ENCODE measurements at regions not wholly inside any gene's neighbourhood (a gene's known extent, or its start where the extent isn't known, plus 50 kb on each side); places are given as distances from the start of the nearest gene placed in this dataset.

DNA sequence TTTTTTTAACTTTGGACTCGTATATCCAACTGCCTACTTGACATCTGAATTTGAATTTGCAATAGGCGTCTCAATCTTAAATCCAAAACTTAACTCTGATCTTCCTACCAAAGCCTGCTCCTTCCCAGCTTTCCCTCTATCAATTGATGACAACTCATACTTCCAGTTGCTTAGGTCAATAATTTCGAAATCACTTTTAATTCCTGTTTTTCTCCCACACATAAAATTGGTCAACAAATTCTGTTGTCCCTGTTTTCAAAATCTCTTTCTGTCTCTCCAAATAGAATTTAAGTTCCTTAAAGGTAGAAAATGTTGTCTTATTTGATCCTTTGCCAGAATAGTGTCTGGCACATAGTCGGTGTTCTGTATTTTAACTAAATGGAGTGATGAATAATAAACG is 332.4 kb downstream of the SATB1 start:
- H2BK120ac ChIP-seq (ENCODE audit: low read depth, low read length) = no peak overlapping the region
- H2BK12ac ChIP-seq (ENCODE audit: low read length in 2 of 2) = no peak overlapping the region
- no peak overlapping the region for H2BK5ac ChIP-seq (ENCODE audit: low read depth, low read length, poor library complexity, severe bottlenecking)
- peaks cover 8% of the 10 kb centered on the region for H3K9me3 ChIP-seq (ENCODE audit: control insufficient read depth, low read length)
- H3K4me1 ChIP-seq (ENCODE audit: control insufficient read depth, insufficient read depth, low read depth, low read length) = no peaks in the 10 kb centered on the region
- H3K27me3 ChIP-seq (ENCODE audit: control insufficient read depth in 1 of 2, insufficient read depth in 1 of 2, low read length in 2 of 2) = no peaks in the 10 kb centered on the region
- no peak overlapping the region for H3K4me3 ChIP-seq (ENCODE audit: insufficient read depth in 1 of 2, low read depth in 1 of 2, low read length in 2 of 2)
- H4K8ac ChIP-seq (ENCODE audit: low read length) = no peak overlapping the region
- WGBS = 86% methylated on average over 5 of the region's 5 CpGs
- no peak overlapping the region for H3K18ac ChIP-seq (ENCODE audit: low read depth in 1 of 2, low read length in 2 of 2)
- H3K36me3 ChIP-seq (ENCODE audit: control insufficient read depth in 1 of 2, insufficient read depth in 2 of 2, low read depth in 1 of 2, low read length in 2 of 2) = no peaks in the 10 kb centered on the region
- H3K9ac ChIP-seq (ENCODE audit: low read length) = no peak overlapping the region
- no peak for DNase-seq
- no peak overlapping the region for H3K23ac ChIP-seq (ENCODE audit: low read length in 2 of 2)
- H3K14ac ChIP-seq (ENCODE audit: low read length in 2 of 2) = no peak overlapping the region
- H3K4ac ChIP-seq (ENCODE audit: low read depth in 1 of 2, low read length in 2 of 2) = no peak overlapping the region
- H3K4me2 ChIP-seq (ENCODE audit: low read length, poor library complexity, severe bottlenecking) = no peak overlapping the region
- no peak overlapping the region for H2AK5ac ChIP-seq (ENCODE audit: low read length, severe bottlenecking)
- H3K79me1 ChIP-seq (replicated peaks; ENCODE audit: low read length, poor library complexity, severe bottlenecking) = no peaks in the 10 kb centered on the region
- H3K27ac ChIP-seq (ENCODE audit: low read length, poor library complexity, severe bottlenecking) = no peak overlapping the region
- no peak overlapping the region for H4K91ac ChIP-seq (ENCODE audit: low read length)
- H2BK15ac ChIP-seq (ENCODE audit: low read depth, poor library complexity, severe bottlenecking) = no peak overlapping the region
- no peak overlapping the region for H2AFZ ChIP-seq (ENCODE audit: low read depth, low read length)

GRCh38 chr3:18090377-18090776 is 334.8 kb downstream of the SATB1 start:
- Histone ChIP-seq H3K9me3 (ENCODE audit: control insufficient read depth, low read length) (no peaks in the 10 kb centered on the region), H3K4me2 (ENCODE audit: low read length, poor library complexity, severe bottlenecking) (no peak overlapping the region), H2BK120ac (ENCODE audit: low read depth, low read length) (no peak overlapping the region), H3K4me1 (ENCODE audit: control insufficient read depth, insufficient read depth, low read depth, low read length) (no peaks in the 10 kb centered on the region), H2BK5ac (ENCODE audit: low read depth, low read length, poor library complexity, severe bottlenecking) (no peak overlapping the region), H3K36me3 (ENCODE audit: control insufficient read depth in 1 of 2, insufficient read depth in 2 of 2, low read depth in 1 of 2, low read length in 2 of 2) (no peaks in the 10 kb centered on the region), H3K9ac (ENCODE audit: low read length) (no peak overlapping the region), H4K8ac (ENCODE audit: low read length) (no peak overlapping the region), H3K27ac (ENCODE audit: low read length, poor library complexity, severe bottlenecking) (no peak overlapping the region), H3K23ac (ENCODE audit: low read length in 2 of 2) (no peak overlapping the region), H3K18ac (ENCODE audit: low read depth in 1 of 2, low read length in 2 of 2) (no peak overlapping the region), H2BK15ac (ENCODE audit: low read depth, poor library complexity, severe bottlenecking) (no peak overlapping the region), H2AFZ (ENCODE audit: low read depth, low read length) (no peak overlapping the region), H3K14ac (ENCODE audit: low read length in 2 of 2) (no peak overlapping the region), H3K27me3 (ENCODE audit: control insufficient read depth in 1 of 2, insufficient read depth in 1 of 2, low read length in 2 of 2) (no peaks in the 10 kb centered on the region), H3K4me3 (ENCODE audit: insufficient read depth in 1 of 2, low read depth in 1 of 2, low read length in 2 of 2) (no peak overlapping the region), H3K4ac (ENCODE audit: low read depth in 1 of 2, low read length in 2 of 2) (no peak overlapping the region), H2BK12ac (ENCODE audit: low read length in 2 of 2) (no peak overlapping the region), H3K79me1 (replicated peaks; ENCODE audit: low read length, poor library complexity, severe bottlenecking) (no peaks in the 10 kb centered on the region), H4K91ac (ENCODE audit: low read length) (no peak overlapping the region), H2AK5ac (ENCODE audit: low read length, severe bottlenecking) (no peak overlapping the region)
- no peak for DNase-seq

DNA sequence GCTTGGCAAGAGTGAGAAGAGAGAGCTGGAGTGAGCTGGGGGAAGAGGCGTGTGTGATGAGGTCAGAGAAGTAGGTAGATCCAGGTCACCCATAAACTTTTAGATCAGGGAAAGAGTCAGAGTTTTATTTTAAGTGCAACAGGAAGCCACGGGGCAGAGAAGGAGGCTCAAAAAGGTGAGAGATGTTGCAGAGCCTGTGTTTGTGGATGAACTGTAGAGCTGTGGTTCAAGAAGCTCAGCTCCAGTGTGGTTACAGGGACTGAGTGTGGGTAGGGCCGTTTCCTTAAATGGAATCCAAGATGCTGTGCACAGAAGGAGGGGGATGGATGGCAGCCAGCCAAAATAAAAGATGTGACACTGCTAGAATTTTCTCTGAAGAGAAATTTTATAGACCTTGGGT is 337.2 kb downstream of the SATB1 start:
- no peak overlapping the region for H4K91ac ChIP-seq (ENCODE audit: low read length)

DNA sequence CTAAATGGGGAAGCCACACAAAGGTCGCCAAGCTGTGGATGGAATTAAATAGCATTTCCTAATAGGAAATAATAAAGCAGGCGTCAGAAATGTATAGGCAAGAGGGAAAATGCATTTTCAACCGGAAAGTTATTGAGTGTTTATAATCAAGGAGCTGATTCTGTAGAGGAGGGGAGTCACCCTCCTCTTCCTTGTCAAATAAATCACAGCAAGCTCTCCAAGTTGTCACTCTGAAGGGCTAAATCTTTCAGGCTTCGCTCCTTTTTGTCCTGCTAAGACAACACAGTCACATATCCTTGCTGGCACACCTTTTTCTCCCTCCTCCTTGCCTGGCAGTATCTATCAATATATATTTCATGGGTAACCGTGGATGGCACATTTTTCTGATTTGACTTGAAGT is 338.4 kb downstream of the SATB1 start:
- no peak overlapping the region for H4K91ac ChIP-seq (ENCODE audit: low read length)
- H2BK5ac ChIP-seq (ENCODE audit: low read depth, low read length, poor library complexity, severe bottlenecking) = no peak overlapping the region
- H2AFZ ChIP-seq (ENCODE audit: low read depth, low read length) = no peak overlapping the region
- H3K9ac ChIP-seq (ENCODE audit: low read length) = no peak overlapping the region
- H3K23ac ChIP-seq (ENCODE audit: low read length in 2 of 2) = no peak overlapping the region
- H2BK12ac ChIP-seq (ENCODE audit: low read length in 2 of 2) = no peak overlapping the region
- no peak for DNase-seq
- WGBS = 39% methylated on average over 5 of the region's 5 CpGs
- H2BK120ac ChIP-seq (ENCODE audit: low read depth, low read length) = no peak overlapping the region
- H3K79me1 ChIP-seq (replicated peaks; ENCODE audit: low read length, poor library complexity, severe bottlenecking) = no peaks in the 10 kb centered on the region
- no peak overlapping the region for H2BK15ac ChIP-seq (ENCODE audit: low read depth, poor library complexity, severe bottlenecking)
- H3K27me3 ChIP-seq (ENCODE audit: control insufficient read depth in 1 of 2, insufficient read depth in 1 of 2, low read length in 2 of 2) = no peaks in the 10 kb centered on the region
- no peaks in the 10 kb centered on the region for H3K9me3 ChIP-seq (ENCODE audit: control insufficient read depth, low read length)
- H3K36me3 ChIP-seq (ENCODE audit: control insufficient read depth in 1 of 2, insufficient read depth in 2 of 2, low read depth in 1 of 2, low read length in 2 of 2) = no peaks in the 10 kb centered on the region
- H3K18ac ChIP-seq (ENCODE audit: low read depth in 1 of 2, low read length in 2 of 2) = no peak overlapping the region
- no peak overlapping the region for H4K8ac ChIP-seq (ENCODE audit: low read length)
- H2AK5ac ChIP-seq (ENCODE audit: low read length, severe bottlenecking) = no peak overlapping the region
- no peak overlapping the region for H3K4me2 ChIP-seq (ENCODE audit: low read length, poor library complexity, severe bottlenecking)
- no peak overlapping the region for H3K4ac ChIP-seq (ENCODE audit: low read depth in 1 of 2, low read length in 2 of 2)
- H3K4me1 ChIP-seq (ENCODE audit: control insufficient read depth, insufficient read depth, low read depth, low read length) = no peaks in the 10 kb centered on the region
- H3K27ac ChIP-seq (ENCODE audit: low read length, poor library complexity, severe bottlenecking) = no peak overlapping the region
- H3K4me3 ChIP-seq (ENCODE audit: insufficient read depth in 1 of 2, low read depth in 1 of 2, low read length in 2 of 2) = no peak overlapping the region
- H3K14ac ChIP-seq (ENCODE audit: low read length in 2 of 2) = no peak overlapping the region

More for the DNA sequence above, 337.2 kb downstream of the SATB1 start:
- Histone ChIP-seq H2AFZ (ENCODE audit: low read depth, low read length) (no peak overlapping the region), H3K27me3 (ENCODE audit: control insufficient read depth in 1 of 2, insufficient read depth in 1 of 2, low read length in 2 of 2) (no peaks in the 10 kb centered on the region), H3K4me3 (ENCODE audit: insufficient read depth in 1 of 2, low read depth in 1 of 2, low read length in 2 of 2) (no peak overlapping the region), H3K4ac (ENCODE audit: low read depth in 1 of 2, low read length in 2 of 2) (no peak overlapping the region), H4K8ac (ENCODE audit: low read length) (no peak overlapping the region), H3K18ac (ENCODE audit: low read depth in 1 of 2, low read length in 2 of 2) (no peak overlapping the region), H3K4me1 (ENCODE audit: control insufficient read depth, insufficient read depth, low read depth, low read length) (no peaks in the 10 kb centered on the region), H3K9me3 (ENCODE audit: control insufficient read depth, low read length) (no peaks in the 10 kb centered on the region), H2BK15ac (ENCODE audit: low read depth, poor library complexity, severe bottlenecking) (no peak overlapping the region), H3K9ac (ENCODE audit: low read length) (no peak overlapping the region), H2BK5ac (ENCODE audit: low read depth, low read length, poor library complexity, severe bottlenecking) (no peak overlapping the region), H3K27ac (ENCODE audit: low read length, poor library complexity, severe bottlenecking) (no peak overlapping the region), H3K4me2 (ENCODE audit: low read length, poor library complexity, severe bottlenecking) (no peak overlapping the region), H2AK5ac (ENCODE audit: low read length, severe bottlenecking) (no peak overlapping the region), H2BK120ac (ENCODE audit: low read depth, low read length) (no peak overlapping the region), H3K23ac (ENCODE audit: low read length in 2 of 2) (no peak overlapping the region), H3K14ac (ENCODE audit: low read length in 2 of 2) (no peak overlapping the region), H3K79me1 (replicated peaks; ENCODE audit: low read length, poor library complexity, severe bottlenecking) (no peaks in the 10 kb centered on the region), H3K36me3 (ENCODE audit: control insufficient read depth in 1 of 2, insufficient read depth in 2 of 2, low read depth in 1 of 2, low read length in 2 of 2) (no peaks in the 10 kb centered on the region), H2BK12ac (ENCODE audit: low read length in 2 of 2) (no peak overlapping the region)
- 67% methylated on average over 3 of the region's 3 CpGs for WGBS
- DNase-seq = no peak

Measured in mesenchymal stem cell (in vitro differentiated cells and primary cell).